A549 (cell line): ENCODE measurements at regions not wholly inside any gene's neighbourhood (a gene's known extent, or its start where the extent isn't known, plus 50 kb on each side); places are given as distances from the start of the nearest gene placed in this dataset.

Experiments
- CTCF ChIP-seq: fragments of >200 bp; sonication (Bioruptor Twin); formaldehyde crosslinking; IDR thresholded peaks from 3 replicates; pipeline ENCODE4 v1.5.1; 2016
- ESRRA ChIP-seq: fragments of 150-350 bp; IDR thresholded peaks from 2 replicates; pipeline ENCODE4 v1.6.1; 2014; ENCODE audit warnings: mild to moderate bottlenecking, low read length, borderline replicate concordance
- HDAC2 ChIP-seq: fragments of 200-600 bp; sonication (generic); IDR thresholded peaks from 2 replicates; pipeline ENCODE4 v1.6.1; 2016
- MYC ChIP-seq: IDR thresholded peaks from 2 replicates; pipeline ENCODE4 v1.6.1; 2012; ENCODE audit warnings: mild to moderate bottlenecking, inconsistent platforms, low read length, improper control_type of control experiment, borderline replicate concordance
- NPAS2 ChIP-seq: fragments of 250-450 bp; sonication (Bioruptor Pico); IDR thresholded peaks from 2 replicates; pipeline ENCODE4 v1.8.0; 2022; ENCODE audit warnings: mild to moderate bottlenecking, moderate library complexity, borderline replicate concordance
- POLR2A ChIP-seq: IDR thresholded peaks from 2 replicates; pipeline ENCODE4 v1.6.1; 2012; ENCODE audit warnings: mild to moderate bottlenecking, low read length
- RAD21 ChIP-seq, 2 experiments: fragments of >200 bp in 1 of 2; sonication (Bioruptor Twin) in 1 of 2; formaldehyde crosslinking in 1 of 2; IDR thresholded peaks in 1 of 2; conservative IDR thresholded peaks in 1 of 2; 2 replicates in 1 of 2; 3 replicates in 1 of 2; pipeline ENCODE4 v1.6.1; 2012 to 2018; ENCODE audit warnings: inconsistent platforms in 1 of 2
- TP53 ChIP-seq: fragments of 250-450 bp; sonication (Bioruptor Pico); IDR thresholded peaks from 2 replicates; pipeline ENCODE4 v1.5.0; 2021; ENCODE audit warnings: mild to moderate bottlenecking, moderate library complexity
- TF ChIP-seq, protein P1 (sequence below): fragments of 250-450 bp; sonication (Bioruptor Pico); IDR thresholded peaks from 2 replicates; pipeline ENCODE4 v1.5.0; 2021; ENCODE audit warnings: mild to moderate bottlenecking, moderate library complexity, borderline replicate concordance
- TF ChIP-seq, protein P2 (sequence below): fragments of >200 bp; sonication (Bioruptor Twin); formaldehyde crosslinking; IDR thresholded peaks from 3 replicates; pipeline ENCODE4 v1.6.1; 2016

DNA sequence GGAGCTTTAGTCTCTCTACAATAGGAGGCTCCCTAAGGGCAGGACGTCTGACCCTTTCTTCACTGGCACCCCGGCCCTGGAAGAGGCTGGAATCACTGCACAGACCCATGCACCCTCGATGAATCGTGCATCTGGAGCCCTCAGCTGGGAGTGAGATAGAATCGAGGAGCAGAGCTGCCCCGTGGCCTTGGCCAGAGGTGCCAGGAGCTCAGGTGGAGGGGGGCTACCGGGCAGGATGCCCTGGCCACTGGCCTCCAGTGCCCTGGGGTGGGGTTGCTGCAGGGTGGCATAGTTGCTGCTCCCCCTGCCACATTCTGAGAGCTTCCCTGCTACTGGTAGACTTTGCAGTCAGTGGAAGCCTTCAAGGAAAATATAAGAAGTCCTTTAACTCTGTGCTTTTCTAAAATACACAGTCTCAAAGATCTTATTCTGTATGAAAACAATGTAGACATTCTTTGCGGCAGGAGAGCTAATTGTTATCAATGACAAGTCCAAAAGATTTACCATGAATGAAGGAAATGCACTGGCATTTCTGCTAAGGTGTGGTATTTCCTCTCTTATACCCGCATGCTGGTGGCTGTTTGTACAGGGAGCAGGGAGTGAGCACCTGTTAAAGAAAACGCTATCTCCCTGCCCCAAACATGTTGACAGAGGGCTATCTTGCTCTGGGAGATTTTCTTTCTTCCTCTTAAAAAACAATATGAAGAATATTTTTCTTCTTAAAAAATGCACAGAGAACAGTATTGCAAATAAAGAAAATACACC, 122.8 kb downstream of the C6orf118 start:
- TF ChIP-seq TP53 (CRISPR knock-in tag), result no peak
- no peak for TF ChIP-seq CTCF
- no peak for TF ChIP-seq MYC
- TF ChIP-seq, protein P1, sequence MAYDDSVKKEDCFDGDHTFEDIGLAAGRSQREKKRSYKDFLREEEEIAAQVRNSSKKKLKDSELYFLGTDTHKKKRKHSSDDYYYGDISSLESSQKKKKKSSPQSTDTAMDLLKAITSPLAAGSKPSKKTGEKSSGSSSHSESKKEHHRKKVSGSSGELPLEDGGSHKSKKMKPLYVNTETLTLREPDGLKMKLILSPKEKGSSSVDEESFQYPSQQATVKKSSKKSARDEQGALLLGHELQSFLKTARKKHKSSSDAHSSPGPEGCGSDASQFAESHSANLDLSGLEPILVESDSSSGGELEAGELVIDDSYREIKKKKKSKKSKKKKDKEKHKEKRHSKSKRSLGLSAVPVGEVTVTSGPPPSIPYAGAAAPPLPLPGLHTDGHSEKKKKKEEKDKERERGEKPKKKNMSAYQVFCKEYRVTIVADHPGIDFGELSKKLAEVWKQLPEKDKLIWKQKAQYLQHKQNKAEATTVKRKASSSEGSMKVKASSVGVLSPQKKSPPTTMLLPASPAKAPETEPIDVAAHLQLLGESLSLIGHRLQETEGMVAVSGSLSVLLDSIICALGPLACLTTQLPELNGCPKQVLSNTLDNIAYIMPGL (CRISPR knock-in tag), result no peak
- no peak for TF ChIP-seq RAD21 (conservative IDR thresholded peaks at IDR 0.05 in 1 of 2, IDR thresholded peaks at IDR 0.05 in 1 of 2)
- TF ChIP-seq, protein P2, sequence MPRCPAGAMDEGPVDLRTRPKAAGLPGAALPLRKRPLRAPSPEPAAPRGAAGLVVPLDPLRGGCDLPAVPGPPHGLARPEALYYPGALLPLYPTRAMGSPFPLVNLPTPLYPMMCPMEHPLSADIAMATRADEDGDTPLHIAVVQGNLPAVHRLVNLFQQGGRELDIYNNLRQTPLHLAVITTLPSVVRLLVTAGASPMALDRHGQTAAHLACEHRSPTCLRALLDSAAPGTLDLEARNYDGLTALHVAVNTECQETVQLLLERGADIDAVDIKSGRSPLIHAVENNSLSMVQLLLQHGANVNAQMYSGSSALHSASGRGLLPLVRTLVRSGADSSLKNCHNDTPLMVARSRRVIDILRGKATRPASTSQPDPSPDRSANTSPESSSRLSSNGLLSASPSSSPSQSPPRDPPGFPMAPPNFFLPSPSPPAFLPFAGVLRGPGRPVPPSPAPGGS, result no peak
- no peak for TF ChIP-seq HDAC2
- TF ChIP-seq ESRRA, result no peak
- TF ChIP-seq POLR2A, result no peak
- TF ChIP-seq NPAS2, result no peak
